HG03280 (cell line): ENCODE measurements at regions not wholly inside any gene's neighbourhood (a gene's known extent, or its start where the extent isn't known, plus 50 kb on each side); places are given as distances from the start of the nearest gene placed in this dataset.

Experiments
- ATAC-seq: cut with Tn5 transposase; IDR thresholded peaks from one replicate; pipeline ENCODE4 v1.9.1; 2021; ENCODE audit warnings: mild to moderate bottlenecking, moderate library complexity; ENCODE audit not compliant: unreplicated experiment

GRCh38 chr1:218670875-218671274 is 325.7 kb downstream of the TGFB2 start:
- ATAC-seq: no peak

- no peak for ATAC-seq
Measured at GRCh38 chr1:218671573-218671972, 326.4 kb downstream of the TGFB2 start.

GRCh38 chr1:218673170-218673569 is 328.0 kb downstream of the TGFB2 start:
- ATAC-seq: no peak

- ATAC-seq: no peak
Measured at GRCh38 chr1:218674280-218674773, 329.2 kb downstream of the TGFB2 start.

GRCh38 chr1:218677026-218677425 is 331.9 kb downstream of the TGFB2 start:
- ATAC-seq: no peak

- ATAC-seq: no peak
Measured at GRCh38 chr1:218679391-218679790, 334.3 kb downstream of the TGFB2 start.

GRCh38 chr1:218679988-218680748 is 335.0 kb downstream of the TGFB2 start:
- no peak for ATAC-seq

- no peak for ATAC-seq
Measured at GRCh38 chr1:218683242-218683641, 338.1 kb downstream of the TGFB2 start.

GRCh38 chr1:218686258-218686657 is 341.1 kb downstream of the TGFB2 start:
- no peak for ATAC-seq

GRCh38 chr1:218686761-218687160 is 341.6 kb downstream of the TGFB2 start:
- ATAC-seq: no peak

GRCh38 chr1:218692808-218693207 is 347.7 kb downstream of the TGFB2 start:
- ATAC-seq: no peak

GRCh38 chr1:218693599-218693998 is 348.5 kb downstream of the TGFB2 start:
- ATAC-seq: no peak

- ATAC-seq: no peak
Measured at GRCh38 chr1:218694085-218694484, 348.9 kb downstream of the TGFB2 start.

- ATAC-seq: no peak
Measured at GRCh38 chr1:218694636-218695035, 349.5 kb downstream of the TGFB2 start.

GRCh38 chr1:218695525-218695924 is 350.4 kb downstream of the TGFB2 start:
- no peak for ATAC-seq

- no peak for ATAC-seq
Measured at GRCh38 chr1:218698141-218698540, 353.0 kb downstream of the TGFB2 start.

GRCh38 chr1:218699421-218699820 is 354.3 kb downstream of the TGFB2 start:
- no peak for ATAC-seq

GRCh38 chr1:218699865-218700264 is 354.7 kb downstream of the TGFB2 start:
- ATAC-seq: no peak

GRCh38 chr1:218700666-218701065 is 355.5 kb downstream of the TGFB2 start:
- ATAC-seq: no peak

- no peak for ATAC-seq
Measured at GRCh38 chr1:218701131-218701530, 356.0 kb downstream of the TGFB2 start.

- ATAC-seq: no peak
Measured at GRCh38 chr1:218702775-218703174, 357.6 kb downstream of the TGFB2 start.

- no peak for ATAC-seq
Measured at GRCh38 chr1:218703836-218704235, 358.7 kb downstream of the TGFB2 start.

GRCh38 chr1:218705391-218705790 is 360.3 kb downstream of the TGFB2 start:
- no peak for ATAC-seq
